GM12874 (cell line): ENCODE measurements at regions not wholly inside any gene's neighbourhood (a gene's known extent, or its start where the extent isn't known, plus 50 kb on each side); places are given as distances from the start of the nearest gene placed in this dataset.

Experiments used
- TF ChIP-seq, protein P1 (sequence below): IDR thresholded peaks from 2 replicates; pipeline ENCODE4 v1.5.1; 2011; ENCODE audit warnings: low read depth, mild to moderate bottlenecking, control low read depth, low read length, moderate library complexity; ENCODE audit not compliant: insufficient read depth

DNA sequence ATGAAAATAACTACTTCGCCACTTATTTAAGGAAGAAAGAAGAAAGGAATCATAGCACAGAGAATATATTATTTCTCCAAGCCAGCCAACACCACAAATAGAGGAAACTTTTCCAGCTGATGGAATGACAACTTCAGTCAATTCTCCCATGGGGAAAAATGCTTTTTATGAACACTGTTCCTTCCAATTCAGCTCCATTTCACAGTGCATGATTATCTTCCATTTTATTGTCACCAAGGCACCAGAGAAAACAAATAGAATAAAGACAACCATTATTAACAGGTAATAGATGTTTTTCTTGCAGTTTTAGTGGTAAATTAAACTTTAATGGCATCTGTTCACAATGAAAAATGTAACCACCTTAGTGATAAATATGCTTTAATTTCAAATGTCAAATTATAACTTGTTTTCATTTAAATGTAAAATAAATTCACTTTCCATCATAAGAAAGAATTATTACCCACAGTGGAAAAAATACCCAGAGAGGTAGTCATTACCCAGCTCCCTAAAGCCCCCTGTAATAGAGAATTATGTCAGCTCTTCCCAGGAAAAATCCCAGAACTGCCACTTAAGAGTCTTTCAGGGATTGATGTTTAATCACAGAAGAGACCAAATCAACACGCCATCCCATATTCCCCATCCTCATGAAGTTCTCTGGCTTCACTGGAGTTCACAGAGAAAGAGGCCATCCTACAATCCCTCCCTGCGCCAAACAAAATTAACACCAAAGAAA, 828.3 kb upstream of the TMEM132C start:
- TF ChIP-seq, protein P1, sequence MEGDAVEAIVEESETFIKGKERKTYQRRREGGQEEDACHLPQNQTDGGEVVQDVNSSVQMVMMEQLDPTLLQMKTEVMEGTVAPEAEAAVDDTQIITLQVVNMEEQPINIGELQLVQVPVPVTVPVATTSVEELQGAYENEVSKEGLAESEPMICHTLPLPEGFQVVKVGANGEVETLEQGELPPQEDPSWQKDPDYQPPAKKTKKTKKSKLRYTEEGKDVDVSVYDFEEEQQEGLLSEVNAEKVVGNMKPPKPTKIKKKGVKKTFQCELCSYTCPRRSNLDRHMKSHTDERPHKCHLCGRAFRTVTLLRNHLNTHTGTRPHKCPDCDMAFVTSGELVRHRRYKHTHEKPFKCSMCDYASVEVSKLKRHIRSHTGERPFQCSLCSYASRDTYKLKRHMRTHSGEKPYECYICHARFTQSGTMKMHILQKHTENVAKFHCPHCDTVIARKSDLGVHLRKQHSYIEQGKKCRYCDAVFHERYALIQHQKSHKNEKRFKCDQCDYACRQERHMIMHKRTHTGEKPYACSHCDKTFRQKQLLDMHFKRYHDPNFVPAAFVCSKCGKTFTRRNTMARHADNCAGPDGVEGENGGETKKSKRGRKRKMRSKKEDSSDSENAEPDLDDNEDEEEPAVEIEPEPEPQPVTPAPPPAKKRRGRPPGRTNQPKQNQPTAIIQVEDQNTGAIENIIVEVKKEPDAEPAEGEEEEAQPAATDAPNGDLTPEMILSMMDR, result no peak

DNA sequence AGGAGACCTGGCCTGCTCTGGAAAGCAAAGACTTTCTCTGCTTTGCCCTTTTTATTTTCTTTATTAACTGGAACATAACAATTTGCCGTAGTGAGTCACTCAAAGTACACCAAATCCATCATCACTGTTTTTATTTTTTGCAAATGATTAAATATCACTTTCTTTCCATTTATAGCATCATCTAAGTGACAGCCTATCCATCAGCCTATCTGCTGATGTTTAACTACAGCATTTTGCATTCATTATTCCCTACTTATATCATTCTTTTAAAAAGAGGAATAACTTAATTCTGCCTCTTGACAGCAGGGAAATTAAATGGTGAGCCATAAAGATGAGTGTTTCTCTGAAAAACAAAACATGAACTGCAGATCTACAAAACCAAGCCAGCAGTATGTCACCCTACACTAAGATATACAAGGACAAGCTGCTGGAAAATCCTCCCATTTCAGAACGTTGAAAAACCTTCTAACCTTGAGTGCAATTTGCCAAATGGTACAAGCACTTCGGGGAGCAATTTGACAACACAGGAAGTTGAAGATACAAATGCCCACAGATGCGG, 821.3 kb upstream of the TMEM132C start:
- TF ChIP-seq, protein P1, result no peak

DNA sequence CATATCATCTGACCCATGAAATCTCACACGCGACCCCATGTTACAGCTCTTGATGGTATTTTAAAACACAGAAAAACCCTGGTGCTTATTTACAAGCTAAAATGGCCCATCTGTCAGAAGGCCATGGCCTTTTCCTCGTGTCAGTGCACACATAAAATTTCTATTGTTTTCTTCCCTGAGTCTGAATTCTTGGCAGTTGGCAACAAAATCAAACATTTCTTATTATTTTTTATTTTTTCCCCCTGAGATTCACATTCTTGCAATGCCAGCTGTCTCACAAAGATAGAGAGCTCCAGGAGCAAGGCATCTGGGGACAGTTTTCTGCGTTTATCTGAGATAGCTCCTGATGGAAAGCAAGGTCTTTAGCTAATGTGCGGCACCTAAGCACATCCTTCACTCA, 818.1 kb upstream of the TMEM132C start:
- TF ChIP-seq, protein P1, result no peak

DNA sequence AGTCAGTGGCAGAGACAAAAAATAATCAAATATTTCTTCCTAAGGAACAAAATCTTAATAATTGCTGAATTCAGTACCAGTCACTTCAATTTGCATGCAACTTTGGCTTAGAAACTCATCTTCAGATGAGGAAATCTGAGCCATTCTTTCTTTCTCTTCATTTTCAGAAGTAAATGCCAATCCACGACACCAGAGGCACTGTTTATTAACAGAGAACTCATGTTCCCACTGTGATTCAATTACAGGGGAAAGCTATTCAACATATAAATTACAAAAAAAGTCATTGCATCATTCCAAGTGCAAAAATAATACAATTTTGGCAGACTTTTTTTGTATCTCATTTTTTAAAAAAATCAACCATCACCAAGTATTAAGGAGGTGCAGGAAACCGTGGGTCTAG, 816.1 kb upstream of the TMEM132C start:
- TF ChIP-seq, protein P1, result no peak

DNA sequence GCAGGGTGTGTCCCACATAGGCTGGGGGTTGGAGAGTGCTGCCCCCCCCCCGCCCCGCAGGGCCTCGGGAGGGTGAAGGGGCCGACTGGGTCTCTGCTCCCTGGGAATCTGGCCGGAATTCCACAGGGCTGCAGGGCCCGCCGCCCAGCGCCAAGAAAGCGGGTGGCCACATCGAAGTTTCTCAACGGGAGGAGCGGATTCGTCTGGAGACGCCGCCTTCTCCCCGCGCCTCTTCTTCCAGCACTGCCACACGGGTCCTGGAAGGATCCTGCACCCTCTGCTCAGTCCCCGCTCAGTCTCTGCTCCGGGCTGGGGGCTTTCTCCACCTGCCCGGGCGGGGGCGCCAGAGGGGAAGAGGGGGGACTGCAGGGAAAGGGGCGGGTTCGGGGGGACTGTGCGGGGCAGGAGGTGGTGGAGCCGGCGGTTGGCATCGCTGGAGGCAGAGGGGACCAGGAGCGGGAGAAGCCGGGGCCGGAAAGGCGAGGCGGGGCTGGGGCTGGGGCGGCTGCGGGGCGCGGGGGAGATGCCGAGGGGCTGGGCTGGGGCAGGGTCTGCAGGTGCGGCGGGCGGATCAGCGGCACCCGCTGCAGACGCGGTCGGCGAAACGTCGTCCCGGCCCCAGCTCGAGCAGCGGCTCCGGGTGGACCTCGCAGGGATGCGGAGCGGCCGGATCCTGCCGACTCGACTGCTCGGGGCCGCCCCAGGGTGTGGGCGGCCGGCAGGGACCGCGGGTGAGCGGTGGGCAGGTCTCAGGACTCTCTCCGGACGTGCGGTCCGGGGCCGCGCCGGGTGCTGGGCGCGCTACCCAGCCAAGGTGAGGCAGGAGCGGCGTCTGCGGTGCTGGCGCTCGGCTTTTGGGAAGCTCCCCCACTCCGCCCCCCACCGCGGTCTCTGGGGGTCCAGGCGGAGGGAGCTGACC, 811.4 kb upstream of the TMEM132C start:
- TF ChIP-seq, protein P1, result no peak

DNA sequence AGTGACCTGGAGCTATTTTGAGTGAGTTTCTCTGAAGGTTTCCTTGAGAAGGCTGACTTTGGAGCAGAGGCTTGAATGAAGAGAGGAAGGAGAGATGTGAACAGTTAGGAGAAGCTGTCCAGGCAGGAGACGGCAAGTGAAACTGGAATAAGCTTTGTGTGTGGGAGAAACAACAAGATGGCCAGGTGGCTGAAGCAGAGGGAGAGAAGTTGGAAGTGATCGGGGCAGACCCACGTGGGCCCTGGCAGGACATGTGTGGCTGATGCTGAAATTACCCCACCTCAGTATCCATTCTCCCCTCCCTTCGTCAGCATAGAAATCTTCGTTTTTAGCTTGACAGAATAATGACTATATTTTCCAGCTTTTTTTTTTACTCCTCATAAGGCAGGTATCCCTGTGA, 809.2 kb upstream of the TMEM132C start:
- TF ChIP-seq, protein P1, result no peak

DNA sequence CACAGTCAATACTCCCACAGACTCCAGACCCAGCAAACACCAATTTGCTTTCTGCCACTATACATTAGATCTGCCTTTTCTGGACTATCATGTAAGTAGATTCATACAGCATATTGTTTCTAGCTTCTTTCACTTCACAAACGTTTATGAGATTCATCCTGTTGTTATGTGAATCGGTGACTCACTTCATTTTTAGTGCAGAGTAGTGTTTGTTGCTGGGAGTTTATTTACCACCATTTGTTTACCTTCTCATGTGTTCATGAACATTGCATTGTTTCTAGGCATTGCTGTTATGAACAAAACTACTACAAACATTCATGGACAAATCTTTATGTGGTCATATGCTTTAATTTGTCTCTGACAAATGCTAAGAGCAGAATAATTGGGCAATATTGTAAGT, 807.8 kb upstream of the TMEM132C start:
- TF ChIP-seq, protein P1, result no peak
